Type B pancreatic cell (in vitro differentiated cells): ENCODE measurements at regions not wholly inside any gene's neighbourhood (a gene's known extent, or its start where the extent isn't known, plus 50 kb on each side); places are given as distances from the start of the nearest gene placed in this dataset.
"Not testable (repeated sequence)": the region's sequence is repeated elsewhere in the genome, so short reads cannot be mapped to it uniquely, and the experiment has no call there.

Experiments
- DNase-seq: peaks from one replicate; pipeline ENCODE4 v3.0.0; 2021; ENCODE audit warnings: mixed read lengths; ENCODE audit not compliant: unreplicated experiment; ENCODE audit errors: extremely low spot score
- H3K27ac Mint-ChIP-seq: 2 replicates; pipeline ENCODE4 v1.8.0; 2021; ENCODE audit warnings: mild to moderate bottlenecking, mixed read lengths
- H3K27me3 Mint-ChIP-seq: 2 replicates; pipeline ENCODE4 v1.8.0; 2021; ENCODE audit warnings: mixed read lengths
- H3K36me3 Mint-ChIP-seq: 2 replicates; pipeline ENCODE4 v1.8.0; 2021; ENCODE audit warnings: mixed read lengths
- H3K4me1 Mint-ChIP-seq: one replicate; pipeline ENCODE4 v1.8.0; 2021; ENCODE audit warnings: mixed read lengths; ENCODE audit not compliant: unreplicated experiment
- H3K4me3 Mint-ChIP-seq: 2 replicates; pipeline ENCODE4 v1.8.0; 2021; ENCODE audit warnings: mild to moderate bottlenecking, mixed read lengths
- H3K9me3 Mint-ChIP-seq: 2 replicates; pipeline ENCODE4 v1.8.0; 2021; ENCODE audit warnings: mixed read lengths
- CTCF ChIP-seq: fragments of 200-600 bp; sonication (generic); conservative IDR thresholded peaks from 2 replicates; pipeline ENCODE4 v1.5.0; 2021; ENCODE audit warnings: antibody characterized with exemption, mild to moderate bottlenecking

- Mint-ChIP-seq H3K4me1 (no peaks in the 10 kb centered on the region), H3K9me3 (peaks cover 12% of the 10 kb centered on the region), H3K36me3 (no peaks in the 10 kb centered on the region), H3K27ac (no peak overlapping the region), H3K27me3 (no peaks in the 10 kb centered on the region), H3K4me3 (no peak overlapping the region)
- no peak for TF ChIP-seq CTCF
- DNase-seq, result no peak
Measured at GRCh38 chr14:31911160-31911559, 165.9 kb upstream of the ARHGAP5 start.

GRCh38 chr14:31913370-31913769 lies 163.7 kb upstream of the ARHGAP5 start:
- no peak for DNase-seq
- Mint-ChIP-seq H3K9me3 (peaks cover 12% of the 10 kb centered on the region), H3K27me3 (no peaks in the 10 kb centered on the region), H3K27ac (no peak overlapping the region), H3K4me3 (no peak overlapping the region), H3K36me3 (no peaks in the 10 kb centered on the region), H3K4me1 (no peaks in the 10 kb centered on the region)
- TF ChIP-seq CTCF, result no peak

- H3K27ac Mint-ChIP-seq, H3K27me3 Mint-ChIP-seq, DNase-seq, H3K36me3 Mint-ChIP-seq, H3K4me1 Mint-ChIP-seq, H3K9me3 Mint-ChIP-seq, H3K4me3 Mint-ChIP-seq: not testable (repeated sequence)
Measured at GRCh38 chr14:31918289-31918688, 158.8 kb upstream of the ARHGAP5 start.

- no peak for TF ChIP-seq CTCF
- Mint-ChIP-seq H3K4me1 (no peaks in the 10 kb centered on the region), H3K27me3 (no peaks in the 10 kb centered on the region), H3K36me3 (no peaks in the 10 kb centered on the region), H3K9me3 (no peaks in the 10 kb centered on the region), H3K4me3 (no peak overlapping the region), H3K27ac (no peak overlapping the region)
- DNase-seq, result no peak
Measured at GRCh38 chr14:31920001-31920400, 157.1 kb upstream of the ARHGAP5 start.

GRCh38 chr14:31920989-31921650 lies 156.0 kb upstream of the ARHGAP5 start:
- Mint-ChIP-seq H3K27ac (no peak overlapping the region), H3K4me3 (no peak overlapping the region), H3K9me3 (no peaks in the 10 kb centered on the region), H3K36me3 (no peaks in the 10 kb centered on the region), H3K4me1 (no peaks in the 10 kb centered on the region), H3K27me3 (no peaks in the 10 kb centered on the region)
- DNase-seq, result no peak
- no peak for TF ChIP-seq CTCF

- no peaks in the 10 kb centered on the region for H3K9me3 Mint-ChIP-seq
- H3K4me3 Mint-ChIP-seq, result no peak overlapping the region
- no peaks in the 10 kb centered on the region for H3K27me3 Mint-ChIP-seq
- H3K27ac Mint-ChIP-seq, result no peak overlapping the region
- TF ChIP-seq CTCF, result no peak
- H3K4me1 Mint-ChIP-seq, result peaks cover under 1% of the 10 kb centered on the region
- H3K36me3 Mint-ChIP-seq, result no peaks in the 10 kb centered on the region
- no peak for DNase-seq
Measured at GRCh38 chr14:31921721-31922120, 155.4 kb upstream of the ARHGAP5 start.
